Spleen (tissue), 11 donors: ENCODE measurements at regions not wholly inside any gene's neighbourhood (a gene's known extent, or its start where the extent isn't known, plus 50 kb on each side); places are given as distances from the start of the nearest gene placed in this dataset.
A peak's percentile ranks its signal among the peaks of the same experiment; 100 is the strongest.
"Not testable (repeated sequence)": the region's sequence is repeated elsewhere in the genome, so short reads cannot be mapped to it uniquely, and the experiment has no call there.

Experiments used
- DNase-seq: peaks from one replicate; pipeline ENCODE4 v3.0.0-alpha.2; 2020
- H3K27ac ChIP-seq, 8 donors: fragments of 200-600 bp; sonication (generic) in 7 of 8; 1 replicate in 4 of 8; 2 replicates in 4 of 8; pipeline versions ENCODE4 v1.5.0 to v1.8.0; 2016 to 2021; ENCODE audit warnings: inconsistent platforms in 4 of 8, mild to moderate bottlenecking in 4 of 8, moderate library complexity in 1 of 8
- H3K27me3 ChIP-seq, 7 donors: fragments of 200-600 bp; sonication (generic) in 6 of 7; replicated peaks in 1 of 7; 1 replicate in 4 of 7; 2 replicates in 3 of 7; pipeline versions ENCODE4 v1.5.0 to v1.8.0; 2016 to 2021; ENCODE audit warnings: inconsistent platforms in 3 of 7, mild to moderate bottlenecking in 1 of 7
- H3K36me3 ChIP-seq, 6 donors: fragments of 200-600 bp; sonication (generic) in 5 of 6; 1 replicate in 4 of 6; 2 replicates in 2 of 6; pipeline versions ENCODE4 v1.5.0 to v1.8.0; 2016 to 2021; ENCODE audit warnings: inconsistent platforms in 2 of 6
- H3K4me1 ChIP-seq, 6 donors: fragments of 200-600 bp; sonication (generic) in 5 of 6; 1 replicate in 3 of 6; 2 replicates in 3 of 6; pipeline versions ENCODE4 v1.5.0 to v1.8.0; 2016 to 2021; ENCODE audit warnings: inconsistent platforms in 3 of 6
- H3K4me3 ChIP-seq, 8 donors: fragments of 200-600 bp; sonication (generic) in 7 of 8; 1 replicate in 4 of 8; 2 replicates in 4 of 8; pipeline versions ENCODE4 v1.5.0 to v1.8.0; 2016 to 2021; ENCODE audit warnings: inconsistent platforms in 4 of 8, mild to moderate bottlenecking in 4 of 8, moderate library complexity in 2 of 8
- H3K9me3 ChIP-seq, 8 donors: fragments of 200-600 bp; sonication (generic) in 7 of 8; 1 replicate in 4 of 8; 2 replicates in 4 of 8; pipeline versions ENCODE4 v1.5.0 to v1.8.0; 2016 to 2021; ENCODE audit warnings: inconsistent platforms in 4 of 8
- POLR2A ChIP-seq, 3 donors: fragments of 450-650 bp; IDR thresholded peaks; one replicate each; pipeline ENCODE4 v1.5.1; 2017; ENCODE audit warnings: antibody characterized with exemption in 3 of 3, mild to moderate bottlenecking in 1 of 3
- POLR2AphosphoS5 ChIP-seq, 3 donors: sonication (generic); formaldehyde crosslinking; IDR thresholded peaks; one replicate each; pipeline ENCODE4 v1.5.1; 2017; ENCODE audit warnings: antibody characterized with exemption in 3 of 3
- WGBS, 5 donors: extraction: QIAGEN DNeasy Blood & Tissue Kit in 3 of 5; methylation state at CpG; one replicate each; pipeline versions ENCODE4 v1.1.5 to v1.1.7; 2013 to 2018; 5-methylcytosine and 5-hydroxymethylcytosine counted together
- intact Hi-C: fragments of 100-400 bp; cut with DNase I; formaldehyde crosslinking; loops from one replicate; pipeline ENCODE4 v1.15.0; 2023; ENCODE audit warnings: low total_unique reads
- TF ChIP-seq, protein P1 (sequence below), 11 experiments: fragments of 200-600 bp in 7 of 11; fragments of 450-650 bp in 4 of 11; sonication (generic) in 4 of 11; IDR thresholded peaks in 8 of 11; conservative IDR thresholded peaks in 3 of 11; 1 replicate in 7 of 11; 2 replicates in 4 of 11; pipeline versions ENCODE4 v1.4.0 to v1.8.0; 2016 to 2021; ENCODE audit warnings: antibody characterized with exemption in 11 of 11, inconsistent platforms in 4 of 11, mild to moderate bottlenecking in 1 of 11
- donor health status: healthy with polysubstance abuse.
- donor health status: DM: no; HTN: no; CAD: no; lungs with moderate emphysema.
- donor health status: DM: no; HTN: no; CAD: no.
- donor health status: Bipolar disorder and iron deficiency.
- donor health status: healthy.
- donor health status: DM: no; HTN: no; CAD: no.
- donor health status: DM: yes; HTN: yes; CAD: no.

DNA sequence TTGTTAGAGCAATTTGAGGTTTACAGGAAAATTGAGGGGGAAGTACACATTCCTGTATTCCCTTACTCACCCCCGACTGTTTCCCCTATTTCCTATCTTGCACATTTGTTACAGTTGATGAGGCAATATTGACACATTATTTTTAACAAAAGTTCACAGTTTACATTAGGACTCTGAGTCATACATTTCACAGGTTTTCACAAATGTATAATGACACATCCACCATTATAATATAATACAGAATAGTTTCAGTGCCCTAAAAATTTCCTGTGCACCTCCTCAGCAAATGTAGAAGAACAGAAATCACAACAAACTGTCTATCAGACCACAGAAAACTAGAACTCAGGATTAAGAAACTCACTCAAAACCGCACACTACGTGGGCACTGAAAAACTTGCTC lies 160.6 kb upstream of the RMP24 start:
- WGBS, 5 donors: 32 to 73% (median 60%) methylated on average over 3 of the region's 3 CpGs
- Histone ChIP-seq H3K4me1 (peaks cover 0 to 32% (median 11%) of the 10 kb centered on the region in 6 donors), H3K27ac (peak overlapping the region in 3 of 8 donors; percentile 31 to 78 (median 75)), H3K36me3 (no peaks in the 10 kb centered on the region), H3K4me3 (no peak overlapping the region), H3K9me3 (peaks cover 0 to 4% (median 0%) of the 10 kb centered on the region in 8 donors), H3K27me3 (peaks cover 0 to 6% (median 0%) of the 10 kb centered on the region in 7 donors)
- TF ChIP-seq POLR2A (IDR thresholded peaks at IDR 0.05): no peak
- TF ChIP-seq POLR2AphosphoS5 (IDR thresholded peaks at IDR 0.05): no peak
- TF ChIP-seq, protein P1, sequence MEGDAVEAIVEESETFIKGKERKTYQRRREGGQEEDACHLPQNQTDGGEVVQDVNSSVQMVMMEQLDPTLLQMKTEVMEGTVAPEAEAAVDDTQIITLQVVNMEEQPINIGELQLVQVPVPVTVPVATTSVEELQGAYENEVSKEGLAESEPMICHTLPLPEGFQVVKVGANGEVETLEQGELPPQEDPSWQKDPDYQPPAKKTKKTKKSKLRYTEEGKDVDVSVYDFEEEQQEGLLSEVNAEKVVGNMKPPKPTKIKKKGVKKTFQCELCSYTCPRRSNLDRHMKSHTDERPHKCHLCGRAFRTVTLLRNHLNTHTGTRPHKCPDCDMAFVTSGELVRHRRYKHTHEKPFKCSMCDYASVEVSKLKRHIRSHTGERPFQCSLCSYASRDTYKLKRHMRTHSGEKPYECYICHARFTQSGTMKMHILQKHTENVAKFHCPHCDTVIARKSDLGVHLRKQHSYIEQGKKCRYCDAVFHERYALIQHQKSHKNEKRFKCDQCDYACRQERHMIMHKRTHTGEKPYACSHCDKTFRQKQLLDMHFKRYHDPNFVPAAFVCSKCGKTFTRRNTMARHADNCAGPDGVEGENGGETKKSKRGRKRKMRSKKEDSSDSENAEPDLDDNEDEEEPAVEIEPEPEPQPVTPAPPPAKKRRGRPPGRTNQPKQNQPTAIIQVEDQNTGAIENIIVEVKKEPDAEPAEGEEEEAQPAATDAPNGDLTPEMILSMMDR (IDR thresholded peaks at IDR 0.05 in 8 of 11, conservative IDR thresholded peaks at IDR 0.05 in 3 of 11): no peak
- DNase-seq: no peak
- intact Hi-C loops: no loop called here

DNA sequence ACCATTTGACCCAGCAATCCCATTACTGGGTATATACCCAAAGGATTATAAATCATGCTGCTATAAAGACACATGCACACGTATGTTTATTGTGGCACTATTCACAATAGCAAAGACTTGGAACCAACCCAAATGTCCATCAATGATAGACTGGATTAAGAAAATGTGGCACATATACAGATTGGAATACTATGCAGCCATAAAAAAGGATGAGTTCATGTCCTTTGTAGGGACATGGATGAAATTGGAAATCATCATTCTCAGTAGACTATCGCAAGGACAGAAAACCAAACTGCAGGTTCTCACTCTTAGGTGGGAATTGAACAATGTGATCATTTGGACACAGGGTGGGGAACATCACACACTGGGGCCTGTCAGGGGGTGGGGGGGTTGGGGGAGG lies 157.5 kb upstream of the RMP24 start:
- H3K36me3 ChIP-seq, DNase-seq, intact Hi-C loops, H3K9me3 ChIP-seq, H3K4me3 ChIP-seq, H3K27ac ChIP-seq, H3K27me3 ChIP-seq: not testable (repeated sequence)
- 88 to 100% (median 96%) methylated on average over 1 to 2 of the region's 2 CpGs for WGBS, 5 donors
- H3K4me1 ChIP-seq: peaks cover 0 to 17% (median 0%) of the 10 kb centered on the region in 6 donors

DNA sequence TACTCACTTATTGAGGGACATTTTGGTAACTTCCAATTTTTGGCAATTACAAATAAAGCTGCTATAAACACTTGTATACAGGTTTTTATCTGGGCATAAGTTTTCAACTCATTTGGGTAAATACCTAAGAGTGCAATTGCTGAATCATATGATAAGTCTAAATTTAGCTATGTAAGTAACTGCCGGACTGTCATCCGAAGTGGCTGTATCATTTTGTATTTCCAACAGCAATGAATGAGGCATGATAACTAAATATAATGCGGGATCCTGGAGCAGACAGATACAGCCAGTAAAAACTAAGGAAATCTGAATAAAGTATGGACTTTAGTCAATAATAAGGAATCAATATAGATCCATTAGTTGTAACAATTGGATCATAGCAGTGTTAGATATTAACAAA lies 156.5 kb upstream of the RMP24 start:
- Histone ChIP-seq H3K27ac (no peak overlapping the region), H3K9me3 (peaks cover 0 to 4% (median 0%) of the 10 kb centered on the region in 8 donors), H3K4me1 (peaks cover 0 to 8% (median 0%) of the 10 kb centered on the region in 6 donors), H3K4me3 (no peak overlapping the region), H3K36me3 (no peaks in the 10 kb centered on the region), H3K27me3 (peaks cover 0 to 9% (median 0%) of the 10 kb centered on the region in 7 donors)
- TF ChIP-seq, protein P1 (IDR thresholded peaks at IDR 0.05 in 8 of 11, conservative IDR thresholded peaks at IDR 0.05 in 3 of 11): no peak
- TF ChIP-seq POLR2AphosphoS5 (IDR thresholded peaks at IDR 0.05) (no peak), POLR2A (IDR thresholded peaks at IDR 0.05) (no peak)
- no peak for DNase-seq
- WGBS, 5 donors: 76 to 95% (median 88%) methylated on average over 3 of the region's 3 CpGs
- intact Hi-C loops: no loop called here

DNA sequence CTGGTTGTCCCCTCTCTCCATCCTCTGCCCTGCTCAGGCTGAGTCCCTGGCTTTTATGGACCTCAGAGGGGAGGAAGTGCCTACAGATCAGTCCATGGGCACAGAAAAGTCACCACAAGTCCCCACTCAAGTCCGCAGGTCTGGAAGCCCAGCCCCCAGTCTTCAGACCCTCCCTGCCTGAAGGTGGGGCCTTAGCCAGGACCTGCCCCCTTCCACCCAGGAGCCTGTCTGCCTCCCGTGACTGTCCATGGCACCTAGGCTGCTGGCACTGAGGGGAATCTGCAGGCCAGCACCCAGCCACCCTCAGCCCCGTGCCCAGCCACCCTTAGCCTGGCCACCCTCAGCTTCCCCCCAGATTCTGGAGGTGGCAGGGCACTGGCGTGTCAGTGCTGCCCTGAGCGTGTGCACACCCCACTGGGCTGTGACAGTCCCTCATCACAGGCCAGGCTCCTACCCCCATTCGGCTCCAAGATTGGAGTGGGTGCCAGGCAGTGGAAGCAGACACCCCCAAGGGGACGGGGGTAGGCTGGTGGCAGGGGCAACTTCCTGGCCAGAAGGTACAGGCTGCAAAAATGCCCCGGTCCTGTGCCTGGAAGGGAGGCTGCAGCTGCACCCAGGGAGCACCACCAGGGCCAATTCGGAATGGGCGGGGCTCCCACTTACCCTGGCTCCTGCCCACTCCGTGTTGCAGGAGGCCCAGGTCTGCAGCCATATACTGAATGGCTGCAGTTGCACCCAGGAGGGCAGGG lies 154.7 kb upstream of the RMP24 start:
- H3K4me1 ChIP-seq: no peaks in the 10 kb centered on the region
- peak; percentile 65 for DNase-seq
- H3K27ac ChIP-seq: no peak overlapping the region
- intact Hi-C loops: no loop called here
- 78 to 92% (median 87%) methylated on average over 4 to 11 of the region's 11 CpGs for WGBS, 5 donors
- H3K4me3 ChIP-seq: no peak overlapping the region
- no peaks in the 10 kb centered on the region for H3K36me3 ChIP-seq
- peaks cover 0 to 4% (median 0%) of the 10 kb centered on the region in 8 donors for H3K9me3 ChIP-seq
- TF ChIP-seq, protein P1 (IDR thresholded peaks at IDR 0.05 in 8 of 11, conservative IDR thresholded peaks at IDR 0.05 in 3 of 11): no peak
- TF ChIP-seq POLR2A (IDR thresholded peaks at IDR 0.05): no peak
- TF ChIP-seq POLR2AphosphoS5 (IDR thresholded peaks at IDR 0.05): no peak
- peaks cover 0 to 9% (median 0%) of the 10 kb centered on the region in 7 donors for H3K27me3 ChIP-seq
